HAP-1 (cell line): ENCODE measurements at regions not wholly inside any gene's neighbourhood (a gene's known extent, or its start where the extent isn't known, plus 50 kb on each side); places are given as distances from the start of the nearest gene placed in this dataset.

Experiments used
- DNase-seq, 2 experiments: peaks; one replicate each; pipeline ENCODE4 v3.0.0-alpha.2; 2016 to 2020; ENCODE audit warnings: low spot score in 2 of 2
- H3K27me3 ChIP-seq: fragments of 250-450 bp; sonication (Bioruptor Pico); 2 replicates; pipeline ENCODE4 v1.5.1; 2020; ENCODE audit warnings: low read depth, mild to moderate bottlenecking, moderate library complexity
- H3K36me3 ChIP-seq: fragments of 250-450 bp; sonication (Bioruptor Pico); replicated peaks from 2 replicates; pipeline ENCODE4 v1.5.1; 2020; ENCODE audit warnings: mild to moderate bottlenecking
- H3K4me1 ChIP-seq: fragments of 250-450 bp; sonication (Bioruptor Pico); 2 replicates; pipeline ENCODE4 v1.5.1; 2020; ENCODE audit warnings: mild to moderate bottlenecking
- H3K4me3 ChIP-seq: fragments of 250-450 bp; sonication (Bioruptor Pico); 2 replicates; pipeline ENCODE4 v1.5.1; 2020; ENCODE audit warnings: mild to moderate bottlenecking, moderate library complexity
- H3K9me3 ChIP-seq: fragments of 250-450 bp; sonication (Bioruptor Pico); 2 replicates; pipeline ENCODE4 v1.5.1; 2020; ENCODE audit warnings: mild to moderate bottlenecking, moderate library complexity
- in situ Hi-C: fragments of 300-500 bp; cut with MboI; formaldehyde crosslinking; loops from 3 replicates; pipeline ENCODE4 v1.14.3; 2020; ENCODE audit warnings: low sequenced_read_pairs, inconsistent platforms, mixed read lengths

GRCh38 chr13:60945396-60945795 is 470.3 kb downstream of the PCDH20 start:
- H3K36me3 ChIP-seq, result no peaks in the 10 kb centered on the region
- DNase-seq, result no peak
- no peaks in the 10 kb centered on the region for H3K4me1 ChIP-seq
- no peaks in the 10 kb centered on the region for H3K9me3 ChIP-seq
- no peaks in the 10 kb centered on the region for H3K27me3 ChIP-seq
- in situ Hi-C loops, result no loop called here
- H3K4me3 ChIP-seq, result no peak overlapping the region

GRCh38 chr13:60944863-60945262 is 470.8 kb downstream of the PCDH20 start:
- H3K4me3 ChIP-seq, result no peak overlapping the region
- no peaks in the 10 kb centered on the region for H3K27me3 ChIP-seq
- in situ Hi-C loops, result no loop called here
- no peaks in the 10 kb centered on the region for H3K36me3 ChIP-seq
- no peak for DNase-seq
- H3K4me1 ChIP-seq, result no peaks in the 10 kb centered on the region
- H3K9me3 ChIP-seq, result no peaks in the 10 kb centered on the region

GRCh38 chr13:60944016-60944415 is 471.6 kb downstream of the PCDH20 start:
- no peaks in the 10 kb centered on the region for H3K4me1 ChIP-seq
- H3K9me3 ChIP-seq, result no peaks in the 10 kb centered on the region
- in situ Hi-C loops, result no loop called here
- no peaks in the 10 kb centered on the region for H3K27me3 ChIP-seq
- no peak for DNase-seq
- no peaks in the 10 kb centered on the region for H3K36me3 ChIP-seq
- H3K4me3 ChIP-seq, result no peak overlapping the region

- no peaks in the 10 kb centered on the region for H3K27me3 ChIP-seq
- H3K4me1 ChIP-seq, result peaks cover 10% of the 10 kb centered on the region
- no peaks in the 10 kb centered on the region for H3K9me3 ChIP-seq
- H3K36me3 ChIP-seq, result no peaks in the 10 kb centered on the region
- no peak overlapping the region for H3K4me3 ChIP-seq
- in situ Hi-C loops, result no loop called here
- no peak for DNase-seq
These were observed 479.4 kb downstream of the PCDH20 start for GRCh38 chr13:60936281-60936680.

- Histone ChIP-seq H3K4me3 (no peak overlapping the region), H3K27me3 (no peaks in the 10 kb centered on the region), H3K4me1 (peaks cover 10% of the 10 kb centered on the region), H3K9me3 (no peaks in the 10 kb centered on the region), H3K36me3 (no peaks in the 10 kb centered on the region)
- in situ Hi-C loops, result no loop called here
- DNase-seq, result peak in 1 of 2 experiments; percentile 8
These were observed 482.0 kb downstream of the PCDH20 start for GRCh38 chr13:60933638-60934037.

- no peak for DNase-seq
- in situ Hi-C loops, result no loop called here
- H3K27me3 ChIP-seq, result no peaks in the 10 kb centered on the region
- no peaks in the 10 kb centered on the region for H3K36me3 ChIP-seq
- H3K4me1 ChIP-seq, result peaks cover 10% of the 10 kb centered on the region
- H3K4me3 ChIP-seq, result no peak overlapping the region
- H3K9me3 ChIP-seq, result no peaks in the 10 kb centered on the region
These were observed 483.6 kb downstream of the PCDH20 start for GRCh38 chr13:60931858-60932546.

- no peaks in the 10 kb centered on the region for H3K27me3 ChIP-seq
- H3K4me1 ChIP-seq, result no peaks in the 10 kb centered on the region
- H3K4me3 ChIP-seq, result no peak overlapping the region
- no peak for DNase-seq
- H3K36me3 ChIP-seq, result no peaks in the 10 kb centered on the region
- in situ Hi-C loops, result no loop called here
- H3K9me3 ChIP-seq, result no peaks in the 10 kb centered on the region
These were observed 490.0 kb downstream of the PCDH20 start for GRCh38 chr13:60925686-60926085.

- Histone ChIP-seq H3K4me1 (no peaks in the 10 kb centered on the region), H3K27me3 (no peaks in the 10 kb centered on the region), H3K36me3 (no peaks in the 10 kb centered on the region), H3K4me3 (no peak overlapping the region), H3K9me3 (no peaks in the 10 kb centered on the region)
- in situ Hi-C loops, result no loop called here
- DNase-seq, result no peak
These were observed 490.8 kb downstream of the PCDH20 start for GRCh38 chr13:60924856-60925255.

- no peaks in the 10 kb centered on the region for H3K4me1 ChIP-seq
- H3K36me3 ChIP-seq, result no peaks in the 10 kb centered on the region
- in situ Hi-C loops, result no loop called here
- no peak overlapping the region for H3K4me3 ChIP-seq
- DNase-seq, result no peak
- H3K9me3 ChIP-seq, result no peaks in the 10 kb centered on the region
- no peaks in the 10 kb centered on the region for H3K27me3 ChIP-seq
These were observed 492.9 kb downstream of the PCDH20 start for GRCh38 chr13:60922576-60923231.

GRCh38 chr13:60893801-60894200 is 496.8 kb downstream of the TDRD3 start:
- H3K36me3 ChIP-seq, result no peaks in the 10 kb centered on the region
- no peak overlapping the region for H3K4me3 ChIP-seq
- in situ Hi-C loops, result no loop called here

GRCh38 chr13:60887711-60888110 is 490.7 kb downstream of the TDRD3 start:
- H3K36me3 ChIP-seq, result no peaks in the 10 kb centered on the region
- no peak for DNase-seq
- no peak overlapping the region for H3K4me3 ChIP-seq
- no peaks in the 10 kb centered on the region for H3K27me3 ChIP-seq
- in situ Hi-C loops, result no loop called here
- no peaks in the 10 kb centered on the region for H3K9me3 ChIP-seq
- H3K4me1 ChIP-seq, result peaks cover 12% of the 10 kb centered on the region

More at GRCh38 chr13:60893801-60894200, 496.8 kb downstream of the TDRD3 start:
- DNase-seq, result no peak
- H3K4me1 ChIP-seq, result peaks cover 2% of the 10 kb centered on the region; the same call in 1 of the 2 replicates
- no peaks in the 10 kb centered on the region for H3K27me3 ChIP-seq
- no peaks in the 10 kb centered on the region for H3K9me3 ChIP-seq

- no peaks in the 10 kb centered on the region for H3K36me3 ChIP-seq
- no peaks in the 10 kb centered on the region for H3K27me3 ChIP-seq
- in situ Hi-C loops, result no loop called here
- no peaks in the 10 kb centered on the region for H3K9me3 ChIP-seq
- H3K4me1 ChIP-seq, result peaks cover 12% of the 10 kb centered on the region
- no peak for DNase-seq
- no peak overlapping the region for H3K4me3 ChIP-seq
These were observed 484.5 kb downstream of the TDRD3 start for GRCh38 chr13:60881507-60881906.

GRCh38 chr13:60873116-60873515 is 476.1 kb downstream of the TDRD3 start:
- Histone ChIP-seq H3K4me3 (no peak overlapping the region), H3K4me1 (peaks cover 17% of the 10 kb centered on the region), H3K27me3 (no peaks in the 10 kb centered on the region), H3K36me3 (no peaks in the 10 kb centered on the region), H3K9me3 (no peaks in the 10 kb centered on the region)
- in situ Hi-C loops, result no loop called here
- no peak for DNase-seq

- H3K9me3 ChIP-seq, result peaks cover 7% of the 10 kb centered on the region; the same call in 1 of the 2 replicates
- in situ Hi-C loops, result no loop called here
- H3K27me3 ChIP-seq, result no peaks in the 10 kb centered on the region
- no peak for DNase-seq
- peaks cover 17% of the 10 kb centered on the region for H3K4me1 ChIP-seq
- no peaks in the 10 kb centered on the region for H3K36me3 ChIP-seq
- H3K4me3 ChIP-seq, result no peak overlapping the region
These were observed 473.1 kb downstream of the TDRD3 start for GRCh38 chr13:60869941-60870613.
